B cell (primary cell): ENCODE measurements at regions not wholly inside any gene's neighbourhood (a gene's known extent, or its start where the extent isn't known, plus 50 kb on each side); places are given as distances from the start of the nearest gene placed in this dataset.

Experiments
- EZH2 ChIP-seq: IDR thresholded peaks from 2 replicates; pipeline ENCODE4 v1.6.1; 2012; ENCODE audit warnings: borderline replicate concordance, low read depth, mild to moderate bottlenecking, moderate library complexity, low read length; ENCODE audit not compliant: insufficient read depth, poor library complexity, severe bottlenecking
- TF ChIP-seq, protein P1 (sequence below): fragments of 200-600 bp; IDR thresholded peaks from one replicate; pipeline ENCODE4 v1.8.0; 2022; ENCODE audit warnings: antibody characterized with exemption, mild to moderate bottlenecking

DNA sequence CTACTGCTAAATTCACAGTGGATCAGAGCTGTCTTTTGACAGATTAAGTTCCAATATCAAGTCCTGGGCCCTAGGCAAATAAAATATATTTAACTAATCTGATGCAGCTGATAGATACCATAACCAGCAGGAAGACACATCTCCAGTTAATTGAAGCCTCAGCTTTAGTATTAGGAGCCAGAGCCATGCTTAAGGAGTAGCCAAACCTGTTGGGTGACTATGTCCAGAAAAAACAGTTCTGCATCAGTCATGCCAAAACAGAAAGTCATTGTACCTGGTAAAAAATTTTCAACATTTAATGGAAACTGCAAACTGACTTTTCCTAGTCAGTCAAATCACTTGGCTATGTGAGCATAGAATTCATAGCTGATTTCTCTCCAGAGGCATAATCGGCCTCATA is 200.5 kb upstream of the RUNX1 start:
- TF ChIP-seq, protein P1, sequence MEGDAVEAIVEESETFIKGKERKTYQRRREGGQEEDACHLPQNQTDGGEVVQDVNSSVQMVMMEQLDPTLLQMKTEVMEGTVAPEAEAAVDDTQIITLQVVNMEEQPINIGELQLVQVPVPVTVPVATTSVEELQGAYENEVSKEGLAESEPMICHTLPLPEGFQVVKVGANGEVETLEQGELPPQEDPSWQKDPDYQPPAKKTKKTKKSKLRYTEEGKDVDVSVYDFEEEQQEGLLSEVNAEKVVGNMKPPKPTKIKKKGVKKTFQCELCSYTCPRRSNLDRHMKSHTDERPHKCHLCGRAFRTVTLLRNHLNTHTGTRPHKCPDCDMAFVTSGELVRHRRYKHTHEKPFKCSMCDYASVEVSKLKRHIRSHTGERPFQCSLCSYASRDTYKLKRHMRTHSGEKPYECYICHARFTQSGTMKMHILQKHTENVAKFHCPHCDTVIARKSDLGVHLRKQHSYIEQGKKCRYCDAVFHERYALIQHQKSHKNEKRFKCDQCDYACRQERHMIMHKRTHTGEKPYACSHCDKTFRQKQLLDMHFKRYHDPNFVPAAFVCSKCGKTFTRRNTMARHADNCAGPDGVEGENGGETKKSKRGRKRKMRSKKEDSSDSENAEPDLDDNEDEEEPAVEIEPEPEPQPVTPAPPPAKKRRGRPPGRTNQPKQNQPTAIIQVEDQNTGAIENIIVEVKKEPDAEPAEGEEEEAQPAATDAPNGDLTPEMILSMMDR = no peak
- TF ChIP-seq EZH2 = no peak
